Activated CD4-positive, alpha-beta T cell treated with anti-CD3 and anti-CD28 coated beads, Interleukin-2, amount 10 ng/mL, durations not matched to agents 24 days and 14 days (primary cell): ENCODE measurements at regions not wholly inside any gene's neighbourhood (a gene's known extent, or its start where the extent isn't known, plus 50 kb on each side); places are given as distances from the start of the nearest gene placed in this dataset.

Source experiments
- DNase-seq: peaks from one replicate; pipeline ENCODE4 v3.0.0; 2022
- H3K27ac Mint-ChIP-seq: one replicate; pipeline ENCODE4 v1.8.0; 2022; ENCODE audit warnings: mild to moderate bottlenecking, mixed read lengths
- H3K27me3 Mint-ChIP-seq: one replicate; pipeline ENCODE4 v1.8.0; 2022; ENCODE audit warnings: mixed read lengths
- H3K36me3 Mint-ChIP-seq: one replicate; pipeline ENCODE4 v1.8.0; 2022; ENCODE audit warnings: low read depth, mild to moderate bottlenecking, mixed read lengths
- H3K4me1 Mint-ChIP-seq: one replicate; pipeline ENCODE4 v1.8.0; 2021; ENCODE audit warnings: mixed read lengths
- H3K4me3 Mint-ChIP-seq: one replicate; pipeline ENCODE4 v1.8.0; 2022; ENCODE audit warnings: mild to moderate bottlenecking, moderate library complexity, mixed read lengths
- H3K9me3 Mint-ChIP-seq: one replicate; pipeline ENCODE4 v1.8.0; 2021; ENCODE audit warnings: mixed read lengths
- intact Hi-C: fragments of 100-400 bp; cut with micrococcal nuclease; formaldehyde crosslinking; loops from one replicate; pipeline ENCODE4 v1.15.1; 2023

GRCh38 chr20:63085151-63085861, 78.5 kb upstream of the BHLHE23 start:
- DNase-seq, result no peak

GRCh38 chr20:63084563-63084927, 77.8 kb upstream of the BHLHE23 start:
- Mint-ChIP-seq H3K4me1 (no peaks in the 10 kb centered on the region), H3K4me3 (no peak overlapping the region), H3K9me3 (no peaks in the 10 kb centered on the region), H3K27ac (no peak overlapping the region), H3K36me3 (no peaks in the 10 kb centered on the region), H3K27me3 (no peaks in the 10 kb centered on the region)
- no peak for DNase-seq
- intact Hi-C loops, result no loop called here

More at GRCh38 chr20:63085151-63085861, 78.5 kb upstream of the BHLHE23 start:
- H3K4me3 Mint-ChIP-seq, result no peak overlapping the region
- no peaks in the 10 kb centered on the region for H3K9me3 Mint-ChIP-seq
- H3K4me1 Mint-ChIP-seq, result no peaks in the 10 kb centered on the region
- H3K27ac Mint-ChIP-seq, result no peak overlapping the region
- no peaks in the 10 kb centered on the region for H3K36me3 Mint-ChIP-seq
- no peaks in the 10 kb centered on the region for H3K27me3 Mint-ChIP-seq
- intact Hi-C loops, result no loop called here

- intact Hi-C loops, result no loop called here
- H3K27me3 Mint-ChIP-seq, result no peaks in the 10 kb centered on the region
Measured at GRCh38 chr20:63083831-63084562, 77.2 kb upstream of the BHLHE23 start.

GRCh38 chr20:63082939-63083735, 76.4 kb upstream of the BHLHE23 start:
- H3K27me3 Mint-ChIP-seq, result no peaks in the 10 kb centered on the region
- intact Hi-C loops, result no loop called here
- no peaks in the 10 kb centered on the region for H3K4me1 Mint-ChIP-seq
- no peak for DNase-seq
- H3K27ac Mint-ChIP-seq, result no peak overlapping the region
- H3K9me3 Mint-ChIP-seq, result no peaks in the 10 kb centered on the region
- H3K36me3 Mint-ChIP-seq, result no peaks in the 10 kb centered on the region
- no peak overlapping the region for H3K4me3 Mint-ChIP-seq

More at GRCh38 chr20:63083831-63084562, 77.2 kb upstream of the BHLHE23 start:
- H3K27ac Mint-ChIP-seq, result no peak overlapping the region
- no peak for DNase-seq
- H3K4me1 Mint-ChIP-seq, result no peaks in the 10 kb centered on the region
- no peaks in the 10 kb centered on the region for H3K36me3 Mint-ChIP-seq
- no peaks in the 10 kb centered on the region for H3K9me3 Mint-ChIP-seq
- no peak overlapping the region for H3K4me3 Mint-ChIP-seq

GRCh38 chr20:63082308-63082938, 75.7 kb upstream of the BHLHE23 start:
- H3K27me3 Mint-ChIP-seq, result no peaks in the 10 kb centered on the region
- no peaks in the 10 kb centered on the region for H3K9me3 Mint-ChIP-seq
- intact Hi-C loops, result no loop called here
- H3K36me3 Mint-ChIP-seq, result no peaks in the 10 kb centered on the region
- no peaks in the 10 kb centered on the region for H3K4me1 Mint-ChIP-seq
- H3K27ac Mint-ChIP-seq, result no peak overlapping the region
- peak; percentile 86 for DNase-seq
- H3K4me3 Mint-ChIP-seq, result no peak overlapping the region

- H3K9me3 Mint-ChIP-seq, result no peaks in the 10 kb centered on the region
- no peaks in the 10 kb centered on the region for H3K36me3 Mint-ChIP-seq
- H3K4me3 Mint-ChIP-seq, result no peak overlapping the region
- no peak for DNase-seq
- H3K4me1 Mint-ChIP-seq, result no peaks in the 10 kb centered on the region
- H3K27me3 Mint-ChIP-seq, result no peaks in the 10 kb centered on the region
- intact Hi-C loops, result no loop called here
- H3K27ac Mint-ChIP-seq, result no peak overlapping the region
Measured at GRCh38 chr20:63081831-63082230, 75.1 kb upstream of the BHLHE23 start.

GRCh38 chr20:63081351-63081750, 74.6 kb upstream of the BHLHE23 start:
- no peak for DNase-seq
- Mint-ChIP-seq H3K27ac (no peak overlapping the region), H3K4me3 (no peak overlapping the region), H3K27me3 (no peaks in the 10 kb centered on the region), H3K36me3 (no peaks in the 10 kb centered on the region), H3K9me3 (no peaks in the 10 kb centered on the region), H3K4me1 (no peaks in the 10 kb centered on the region)
- intact Hi-C loops, result no loop called here

GRCh38 chr20:63080811-63081210, 74.0 kb upstream of the BHLHE23 start:
- Mint-ChIP-seq H3K27me3 (no peaks in the 10 kb centered on the region), H3K4me1 (no peaks in the 10 kb centered on the region), H3K9me3 (no peaks in the 10 kb centered on the region), H3K27ac (no peak overlapping the region), H3K36me3 (no peaks in the 10 kb centered on the region), H3K4me3 (no peak overlapping the region)
- no peak for DNase-seq
- intact Hi-C loops, result no loop called here

GRCh38 chr20:63080411-63080810, 73.6 kb upstream of the BHLHE23 start:
- Mint-ChIP-seq H3K27me3 (no peaks in the 10 kb centered on the region), H3K4me3 (no peak overlapping the region), H3K9me3 (no peaks in the 10 kb centered on the region), H3K27ac (no peak overlapping the region), H3K36me3 (no peaks in the 10 kb centered on the region), H3K4me1 (no peaks in the 10 kb centered on the region)
- no peak for DNase-seq
- intact Hi-C loops, result no loop called here

GRCh38 chr20:63079971-63080370, 73.2 kb upstream of the BHLHE23 start:
- intact Hi-C loops, result no loop called here
- no peak for DNase-seq
- Mint-ChIP-seq H3K4me3 (no peak overlapping the region), H3K27me3 (no peaks in the 10 kb centered on the region), H3K36me3 (no peaks in the 10 kb centered on the region), H3K4me1 (no peaks in the 10 kb centered on the region), H3K9me3 (no peaks in the 10 kb centered on the region), H3K27ac (no peak overlapping the region)

GRCh38 chr20:63077705-63078104, 70.9 kb upstream of the BHLHE23 start:
- Mint-ChIP-seq H3K4me1 (peaks cover 1% of the 10 kb centered on the region), H3K27ac (no peak overlapping the region), H3K4me3 (no peak overlapping the region), H3K9me3 (no peaks in the 10 kb centered on the region), H3K36me3 (no peaks in the 10 kb centered on the region), H3K27me3 (peaks cover 4% of the 10 kb centered on the region)
- intact Hi-C loops, result no loop called here
- DNase-seq, result no peak

GRCh38 chr20:63076421-63076820, 69.7 kb upstream of the BHLHE23 start:
- Mint-ChIP-seq H3K27ac (no peak overlapping the region), H3K36me3 (no peaks in the 10 kb centered on the region), H3K27me3 (peaks cover 11% of the 10 kb centered on the region), H3K4me3 (no peak overlapping the region), H3K4me1 (peaks cover 1% of the 10 kb centered on the region), H3K9me3 (no peaks in the 10 kb centered on the region)
- intact Hi-C loops, result no loop called here
- DNase-seq, result no peak

- Mint-ChIP-seq H3K4me1 (peaks cover 1% of the 10 kb centered on the region), H3K9me3 (no peaks in the 10 kb centered on the region), H3K27me3 (peaks cover 20% of the 10 kb centered on the region), H3K36me3 (no peaks in the 10 kb centered on the region), H3K4me3 (no peak overlapping the region), H3K27ac (no peak overlapping the region)
- DNase-seq, result no peak
- intact Hi-C loops, result no loop called here
Measured at GRCh38 chr20:63074631-63075030, 67.9 kb upstream of the BHLHE23 start.

- intact Hi-C loops, result no loop called here
- peaks cover 20% of the 10 kb centered on the region for H3K27me3 Mint-ChIP-seq
- H3K36me3 Mint-ChIP-seq, result no peaks in the 10 kb centered on the region
- H3K4me1 Mint-ChIP-seq, result peaks cover 1% of the 10 kb centered on the region
- no peaks in the 10 kb centered on the region for H3K9me3 Mint-ChIP-seq
- no peak for DNase-seq
- H3K27ac Mint-ChIP-seq, result no peak overlapping the region
- H3K4me3 Mint-ChIP-seq, result no peak overlapping the region
Measured at GRCh38 chr20:63074182-63074581, 67.4 kb upstream of the BHLHE23 start.
